GM18511 (cell line): ENCODE measurements at regions not wholly inside any gene's neighbourhood (a gene's known extent, or its start where the extent isn't known, plus 50 kb on each side); places are given as distances from the start of the nearest gene placed in this dataset.

ENCODE experiments used
- ATAC-seq: cut with Tn5 transposase; IDR thresholded peaks from one replicate; pipeline ENCODE4 v1.9.1; 2021; ENCODE audit warnings: mild to moderate bottlenecking, moderate library complexity; ENCODE audit not compliant: unreplicated experiment

DNA sequence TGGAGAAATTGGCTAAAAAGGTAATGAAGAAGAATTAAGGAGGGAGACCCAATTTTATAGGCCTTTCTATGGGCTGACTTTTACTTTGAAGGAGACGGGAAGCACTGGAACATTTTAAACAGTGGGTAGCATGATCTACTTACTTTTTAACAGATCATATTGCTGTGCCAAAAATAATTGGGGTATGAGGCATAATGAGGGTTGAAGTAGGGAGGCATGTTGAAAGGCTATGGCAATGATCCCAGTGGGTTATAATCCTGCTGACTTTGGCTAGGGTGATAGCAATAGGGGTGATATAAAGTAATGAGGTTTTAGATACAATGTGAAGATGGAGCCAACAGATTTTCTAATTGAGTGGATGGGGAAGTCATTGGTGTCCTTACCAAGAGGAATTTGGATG, 73.2 kb downstream of the GPR37 start:
- ATAC-seq, result no peak

DNA sequence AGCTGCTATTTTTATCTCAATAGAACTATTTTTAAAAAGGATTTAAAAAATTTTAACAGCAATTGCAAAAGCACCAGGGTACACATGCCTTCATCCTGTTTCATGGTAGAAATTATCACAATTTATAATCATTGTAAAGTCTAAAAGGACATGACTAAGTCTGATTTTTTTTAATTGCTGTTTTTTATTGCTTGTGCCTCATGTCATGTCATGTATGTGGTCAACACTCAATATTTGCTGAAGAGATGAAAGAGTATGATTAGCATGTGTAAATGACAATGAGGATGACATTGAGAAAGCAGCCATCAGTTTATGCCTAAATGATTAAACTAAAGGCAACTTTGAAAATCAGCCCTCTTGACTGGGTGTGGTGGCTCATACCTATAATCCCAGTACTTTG, 74.8 kb downstream of the GPR37 start:
- no peak for ATAC-seq

DNA sequence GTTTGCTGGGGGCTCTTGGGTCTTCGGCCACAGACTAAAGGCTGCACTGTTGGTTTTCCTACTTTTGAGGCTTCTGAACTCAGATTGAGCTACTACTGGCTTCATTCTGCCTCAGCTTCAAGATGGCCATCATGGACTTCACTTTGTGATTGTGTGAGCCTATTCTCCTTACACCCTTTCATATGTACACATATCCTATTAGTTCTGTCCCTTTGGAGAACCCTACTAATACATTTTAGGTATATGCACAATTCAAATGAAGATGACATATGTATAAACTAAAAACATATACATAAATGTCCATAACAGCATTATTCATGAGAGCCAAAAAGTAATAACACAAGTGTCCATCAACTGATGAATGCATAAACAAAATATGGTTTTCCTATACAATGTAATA, 75.7 kb downstream of the GPR37 start:
- no peak for ATAC-seq

DNA sequence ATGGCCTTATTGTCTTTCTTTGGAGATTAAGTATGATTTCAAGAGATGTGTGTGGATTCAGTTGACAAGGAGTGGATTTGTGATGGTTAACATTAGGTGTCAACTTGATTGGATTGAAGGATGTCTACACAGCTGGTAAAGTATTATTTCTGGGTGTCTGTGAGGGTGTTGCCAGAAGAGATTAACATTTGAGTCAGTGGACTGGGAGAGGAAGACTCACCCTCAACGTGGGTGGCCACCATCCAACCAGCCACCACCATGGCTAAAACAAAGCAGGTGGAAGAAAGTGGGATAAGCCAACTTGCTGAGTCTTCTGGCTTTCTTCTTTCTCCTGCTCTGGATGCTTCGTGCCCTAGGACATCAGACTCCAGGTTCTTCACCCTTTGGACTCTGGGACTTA, 76.1 kb downstream of the GPR37 start:
- no peak for ATAC-seq

DNA sequence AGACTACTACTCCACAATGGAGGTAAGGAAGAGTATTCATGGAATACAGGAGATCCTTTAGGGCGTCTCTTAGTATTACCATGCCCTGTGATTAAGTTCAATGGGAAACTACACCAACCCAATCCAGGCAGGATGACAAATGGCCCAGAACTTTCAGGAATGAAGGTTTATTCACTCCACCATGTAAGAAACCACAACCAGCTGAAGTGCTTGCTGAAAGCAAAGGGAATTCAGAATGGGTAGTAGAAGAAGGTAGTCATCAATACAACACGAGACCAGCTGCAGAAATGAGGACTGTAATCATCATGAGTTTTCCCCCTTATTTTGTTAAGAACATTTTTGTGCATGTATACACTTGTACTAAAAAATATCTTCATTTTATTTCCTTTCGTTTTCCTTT, 76.6 kb downstream of the GPR37 start:
- no peak for ATAC-seq

DNA sequence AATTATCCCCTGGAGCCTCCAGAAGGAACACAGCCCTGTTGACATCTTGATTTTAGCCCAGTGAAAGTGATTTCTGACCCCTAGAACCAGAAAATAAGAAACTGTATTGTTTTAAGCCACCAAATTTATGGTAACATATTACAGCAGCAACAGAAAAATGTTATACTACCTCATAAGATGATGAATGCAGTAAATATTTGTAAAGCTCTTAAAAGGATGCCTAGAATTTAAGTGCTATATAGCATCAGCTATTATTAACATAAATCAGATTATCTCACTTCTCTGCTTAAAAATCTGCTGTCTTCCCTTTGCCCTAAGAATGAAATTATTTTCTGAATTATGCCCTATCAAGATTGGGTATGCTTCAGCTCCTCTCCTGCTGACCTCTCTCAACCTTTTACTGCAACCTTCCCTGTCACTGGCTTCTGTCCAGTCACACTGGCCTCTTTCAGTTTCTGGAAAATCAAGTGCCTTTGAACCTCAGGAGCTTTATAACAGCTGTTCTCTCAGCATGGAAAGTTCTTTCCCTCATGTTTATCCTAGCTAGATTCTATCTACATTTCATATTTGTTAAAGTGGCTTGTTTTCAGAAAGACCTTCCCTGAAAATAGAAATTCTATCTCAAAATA, 78.9 kb downstream of the GPR37 start:
- no peak for ATAC-seq

DNA sequence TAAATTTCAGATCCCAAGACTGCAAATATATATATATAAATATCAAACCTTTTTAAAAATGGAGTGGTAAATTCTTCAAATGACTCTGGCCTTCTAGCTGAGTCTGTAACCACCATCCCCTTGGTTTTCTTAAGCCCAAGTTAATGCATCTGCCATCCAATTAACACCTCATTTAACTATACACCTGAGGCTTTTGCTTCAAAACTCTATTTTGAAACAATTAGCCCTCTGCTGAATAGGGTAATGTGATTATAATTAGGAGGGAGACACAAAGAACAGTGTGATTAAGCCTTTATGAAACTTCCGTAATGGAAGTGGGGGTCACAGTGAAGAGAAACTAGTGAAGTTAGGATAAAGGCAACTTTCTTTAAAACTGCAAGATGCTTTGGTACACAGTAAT, 83.6 kb downstream of the GPR37 start:
- ATAC-seq, result no peak

DNA sequence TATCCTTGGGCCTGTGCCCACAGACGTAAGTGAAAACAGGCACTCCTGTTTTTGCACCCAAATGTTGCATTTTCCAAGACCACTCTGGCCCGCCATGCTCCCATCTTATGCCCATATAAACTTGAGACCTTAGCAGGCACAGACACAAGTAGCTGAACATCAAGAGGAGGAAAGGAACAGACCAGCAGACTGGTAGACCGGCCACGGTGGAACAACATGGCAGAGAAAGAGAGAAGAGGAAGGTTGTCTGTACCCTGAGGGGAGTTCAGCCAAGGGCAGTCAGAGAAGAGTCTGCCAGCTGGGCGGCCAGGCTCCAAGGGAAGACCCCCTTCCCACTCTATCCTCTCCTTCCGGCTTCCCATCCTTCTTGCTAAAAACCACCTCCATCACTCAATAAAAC, 85.3 kb downstream of the GPR37 start:
- ATAC-seq, result no peak

DNA sequence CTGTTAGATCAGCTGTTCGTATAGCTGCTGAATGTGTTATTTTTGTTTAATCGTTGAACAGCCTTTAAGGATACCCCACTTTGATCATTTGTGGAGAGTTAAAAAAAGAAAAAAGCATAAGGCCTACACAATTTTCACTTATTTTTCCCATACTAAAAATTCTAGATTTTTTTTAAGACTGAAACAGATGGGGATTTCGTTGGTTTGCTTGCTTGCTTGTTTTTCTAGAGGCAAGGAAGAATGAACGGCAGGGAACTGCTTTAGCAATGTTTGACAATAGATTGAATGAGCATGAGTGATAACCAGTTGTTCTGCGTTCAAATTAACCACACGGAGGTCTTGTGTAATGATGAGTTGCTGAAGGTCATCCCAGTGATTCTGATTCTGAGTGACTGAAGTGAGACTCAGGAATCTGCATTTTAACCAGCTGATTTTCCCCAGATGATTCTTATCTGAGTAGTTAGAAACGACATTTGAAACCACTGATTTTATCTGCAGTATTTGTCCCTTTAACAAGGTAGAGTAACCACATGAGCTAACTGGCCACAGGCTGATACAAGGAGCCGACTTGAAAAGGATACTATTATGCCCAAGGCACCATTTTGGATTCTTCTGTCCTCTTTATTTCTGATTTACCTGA, 85.9 kb downstream of the GPR37 start:
- ATAC-seq, result no peak

DNA sequence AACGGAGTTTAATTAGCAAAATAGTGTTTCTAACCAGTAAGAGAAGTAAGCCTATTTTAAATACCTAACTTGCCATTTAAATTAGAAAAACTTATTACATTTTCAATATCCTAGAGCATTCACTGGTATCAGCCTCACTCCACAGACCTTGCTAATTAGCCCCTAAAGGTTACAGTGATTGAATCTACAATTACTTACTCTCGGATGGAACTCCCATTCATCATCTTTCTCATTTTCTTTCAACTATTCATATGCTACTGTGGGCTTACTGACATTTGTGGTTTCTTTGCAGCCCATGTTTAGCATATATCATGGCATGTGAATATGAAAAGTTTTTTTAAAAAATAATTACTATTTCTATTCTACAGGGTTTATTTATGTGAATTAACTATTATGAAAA, 86.4 kb downstream of the GPR37 start:
- no peak for ATAC-seq

DNA sequence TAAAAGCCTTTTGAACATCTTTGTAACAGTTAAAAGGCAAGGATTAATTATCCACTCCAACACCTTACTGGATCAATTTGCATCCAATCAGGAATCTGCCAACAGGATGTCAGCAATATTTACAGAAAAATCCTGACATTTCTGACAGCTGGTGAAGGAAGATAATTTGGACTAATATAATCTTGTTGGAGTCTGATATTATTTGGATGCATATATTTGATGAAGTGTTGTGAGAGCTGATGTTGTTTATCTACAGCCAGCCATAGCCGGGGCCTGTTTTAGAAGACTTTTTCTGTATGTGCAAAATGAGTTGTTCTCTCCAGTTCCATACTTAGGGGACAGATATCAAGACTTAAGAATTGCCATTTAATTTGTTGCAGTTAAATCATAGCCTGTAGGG, 91.1 kb downstream of the GPR37 start:
- no peak for ATAC-seq

DNA sequence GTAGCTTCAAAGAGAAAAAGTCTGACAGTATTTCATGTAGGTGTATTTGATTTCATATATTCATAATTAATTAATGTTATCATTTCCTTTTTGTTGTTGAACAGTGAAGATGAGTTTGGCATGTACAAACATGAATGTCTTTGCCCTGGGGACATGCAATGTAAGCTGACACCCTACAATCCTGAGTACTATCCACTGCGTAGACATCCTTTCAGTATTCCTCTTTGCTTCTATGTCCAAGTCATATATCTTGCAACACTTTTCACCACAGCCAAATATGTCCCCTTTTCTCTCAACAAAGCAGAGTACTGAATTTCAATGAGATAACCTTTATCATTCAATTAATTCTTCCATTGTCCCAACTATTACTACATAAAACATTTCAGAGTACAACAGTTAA, 93.6 kb downstream of the GPR37 start:
- ATAC-seq, result no peak

DNA sequence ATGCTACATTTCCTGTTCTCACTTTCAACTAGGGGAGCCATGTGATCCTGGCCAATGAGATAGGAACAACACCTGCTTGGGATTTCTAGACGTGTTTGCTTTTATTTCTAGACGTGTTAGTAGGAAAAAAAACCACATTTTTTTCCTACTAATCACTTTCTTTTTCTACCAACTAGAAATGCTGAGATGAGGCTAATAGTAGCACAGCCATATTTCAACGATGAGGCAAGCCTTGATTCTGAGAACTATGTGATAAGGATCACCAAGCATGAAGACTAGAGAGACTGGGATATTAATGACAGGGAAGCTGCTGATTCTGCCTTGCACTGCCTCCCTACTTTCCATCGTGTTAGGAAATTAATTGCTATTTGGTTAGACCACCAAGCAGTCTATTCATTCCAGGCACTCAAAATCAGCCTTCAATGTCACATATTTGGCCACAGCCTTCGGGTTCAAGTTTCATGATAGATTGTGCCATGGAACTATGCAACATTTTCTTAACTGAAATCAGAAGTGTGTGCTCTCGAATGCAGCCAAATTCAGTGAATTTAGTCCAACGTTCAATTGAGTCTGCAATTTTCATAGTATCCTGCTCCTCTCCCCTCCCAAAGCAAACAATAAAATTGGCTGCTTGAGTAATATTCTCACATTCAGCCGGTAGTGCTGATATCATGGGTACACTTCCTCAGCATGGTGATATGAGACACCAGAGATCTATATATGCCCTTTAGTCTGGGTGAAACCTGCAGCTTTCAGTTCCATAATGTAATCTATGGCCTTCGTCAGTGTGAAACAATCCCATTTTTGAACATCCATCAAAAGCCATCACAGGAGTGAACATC, 98.1 kb downstream of the GPR37 start:
- ATAC-seq, result no peak

DNA sequence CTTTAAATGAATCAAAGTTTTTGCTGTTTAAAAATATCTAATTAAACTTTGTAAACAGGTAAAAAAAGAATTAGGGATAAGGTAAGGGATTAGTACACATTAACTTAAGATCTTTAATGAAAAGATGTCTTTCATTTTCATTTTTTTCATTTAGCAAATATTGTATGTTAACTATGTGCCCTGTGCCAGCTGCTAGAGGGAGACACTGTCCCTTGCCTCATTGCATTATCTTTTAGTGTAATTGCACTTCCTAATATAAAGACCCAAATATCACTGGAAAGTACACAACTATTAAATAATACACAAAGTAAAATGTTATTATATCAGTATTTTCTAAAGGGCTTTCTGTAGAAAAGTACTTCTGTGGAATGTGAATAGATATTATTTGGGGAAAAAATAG, 102.7 kb downstream of the GPR37 start:
- ATAC-seq, result no peak

DNA sequence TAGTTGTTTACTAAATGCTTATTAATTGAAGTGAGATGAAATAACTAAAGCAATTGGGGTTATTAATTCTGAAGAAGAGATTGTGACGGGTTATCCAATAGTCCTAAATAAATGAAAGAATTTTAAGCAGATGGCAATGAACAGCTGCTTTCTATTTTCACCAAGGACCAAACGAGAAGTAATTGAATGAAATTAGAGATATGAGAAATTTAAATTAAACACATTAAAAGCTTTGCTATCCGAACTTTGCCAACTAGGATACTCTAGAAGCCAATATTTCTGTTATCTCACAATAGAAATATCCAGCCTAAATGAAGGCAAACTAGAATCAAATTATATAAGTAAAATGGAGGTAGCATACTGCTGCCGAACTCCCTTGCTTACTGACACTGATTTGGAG, 103.2 kb downstream of the GPR37 start:
- no peak for ATAC-seq

DNA sequence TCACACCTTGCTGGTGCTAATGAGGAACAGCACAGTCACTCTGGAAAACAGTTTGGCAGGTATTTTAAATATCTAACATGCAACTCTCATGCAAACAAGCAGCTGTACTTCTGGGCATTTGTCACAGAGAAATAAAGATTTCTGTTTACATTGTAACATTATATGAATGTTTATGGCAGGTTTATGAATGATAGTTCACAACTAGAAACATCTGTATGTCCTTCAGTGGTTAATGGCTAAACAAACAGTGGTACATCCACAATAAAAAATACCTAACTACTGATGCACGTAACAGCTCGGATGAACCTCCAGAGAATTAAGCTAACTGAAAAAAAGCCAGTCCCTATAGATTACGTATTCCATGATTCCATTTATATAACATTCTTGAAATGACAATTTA, 109.6 kb downstream of the GPR37 start:
- ATAC-seq, result no peak

DNA sequence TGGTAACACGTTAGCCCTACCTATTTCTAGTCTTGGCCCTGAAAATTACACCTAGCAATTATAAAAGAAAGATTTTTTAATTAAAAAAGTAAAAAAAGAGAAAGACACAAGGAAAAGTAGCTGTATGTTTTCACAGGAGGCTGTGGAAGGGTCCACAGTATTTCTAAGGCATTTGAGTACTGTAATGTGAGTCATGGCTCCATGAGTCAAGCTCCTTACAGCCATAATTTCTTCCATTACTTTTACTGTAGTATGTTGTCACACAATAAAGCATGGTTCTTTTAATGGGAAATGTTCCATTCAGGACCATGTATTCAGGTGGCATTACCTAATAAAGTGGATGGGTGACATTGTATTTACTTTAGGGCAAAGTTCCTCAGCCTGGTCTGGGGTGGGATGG, 113.4 kb downstream of the GPR37 start:
- ATAC-seq, result no peak

DNA sequence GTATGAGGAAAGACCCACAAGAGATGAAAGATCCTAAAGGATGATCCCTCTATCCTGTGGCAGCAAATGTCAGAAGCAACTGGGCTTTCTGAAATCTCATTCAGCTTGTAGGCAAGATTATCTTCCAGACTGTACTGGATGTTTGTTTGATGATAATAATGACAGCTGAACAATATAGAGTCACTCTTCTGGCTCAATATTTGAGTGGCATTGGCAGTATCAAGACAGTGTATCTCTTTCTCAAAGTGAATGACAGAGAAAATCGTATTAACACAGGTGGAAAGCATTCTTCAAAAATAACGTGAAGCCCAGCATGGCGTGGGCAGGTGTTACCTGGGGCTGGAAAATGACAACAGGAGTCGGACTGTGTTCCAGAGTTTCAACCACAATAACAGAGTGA, 114.5 kb downstream of the GPR37 start:
- no peak for ATAC-seq

DNA sequence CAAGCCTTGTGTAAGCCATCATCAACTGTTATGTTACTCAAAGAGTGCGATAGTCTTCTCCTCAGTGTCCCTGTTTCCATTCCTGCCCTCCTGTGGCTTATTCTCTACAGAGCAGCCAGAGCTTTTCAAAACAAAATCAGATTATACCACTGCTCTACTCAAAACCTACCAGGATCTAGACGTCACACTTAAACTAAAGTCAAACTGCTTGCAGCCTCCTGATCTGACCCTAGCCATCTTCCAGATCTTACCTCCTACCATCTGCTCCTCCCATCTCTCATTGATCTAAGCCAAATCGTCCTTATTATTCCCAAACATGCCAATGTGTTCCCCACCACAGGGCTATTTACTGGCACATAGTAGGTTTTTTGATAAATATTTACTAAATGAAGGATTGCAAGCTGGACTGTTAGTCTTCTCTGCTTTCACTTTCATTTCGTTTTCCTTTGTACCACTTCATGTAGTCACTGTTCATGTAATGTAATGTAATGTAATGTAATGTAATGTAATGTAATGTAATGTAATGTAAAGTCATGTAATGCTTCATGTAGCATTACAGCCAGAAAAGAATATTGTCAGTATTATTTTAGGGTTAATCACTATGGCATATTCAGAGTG, 116.1 kb downstream of the GPR37 start:
- peak; percentile 62 for ATAC-seq

DNA sequence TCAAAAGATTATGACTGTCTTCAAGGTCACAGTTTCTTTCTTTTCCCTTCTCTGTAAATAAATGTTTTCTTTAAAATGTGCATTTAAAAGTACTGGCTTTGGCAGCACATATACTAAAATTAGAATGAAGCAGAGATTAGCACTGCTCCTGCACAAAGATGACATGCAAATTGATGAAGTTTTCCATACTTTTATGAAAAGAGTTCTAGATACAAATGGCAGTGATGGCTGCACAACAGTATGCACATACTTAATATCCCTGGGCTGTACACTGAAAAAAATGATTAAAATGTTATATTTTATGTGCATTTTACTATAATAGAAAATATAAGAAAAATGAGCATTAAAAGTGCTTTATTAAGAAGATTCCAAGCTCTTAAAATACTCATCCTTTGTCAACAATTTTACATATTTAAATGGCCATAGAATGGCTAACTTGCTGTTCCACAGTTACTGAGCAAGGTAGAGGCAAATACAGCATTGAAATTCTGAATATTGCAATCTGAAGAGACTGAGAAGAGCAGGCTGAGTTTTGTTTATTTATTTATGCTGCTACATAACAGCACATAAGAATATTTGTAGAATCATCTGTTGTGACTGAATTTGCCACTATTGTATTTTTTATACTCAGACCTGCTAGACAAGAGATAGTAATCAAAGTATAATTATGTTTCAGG, 117.8 kb downstream of the GPR37 start:
- no peak for ATAC-seq

DNA sequence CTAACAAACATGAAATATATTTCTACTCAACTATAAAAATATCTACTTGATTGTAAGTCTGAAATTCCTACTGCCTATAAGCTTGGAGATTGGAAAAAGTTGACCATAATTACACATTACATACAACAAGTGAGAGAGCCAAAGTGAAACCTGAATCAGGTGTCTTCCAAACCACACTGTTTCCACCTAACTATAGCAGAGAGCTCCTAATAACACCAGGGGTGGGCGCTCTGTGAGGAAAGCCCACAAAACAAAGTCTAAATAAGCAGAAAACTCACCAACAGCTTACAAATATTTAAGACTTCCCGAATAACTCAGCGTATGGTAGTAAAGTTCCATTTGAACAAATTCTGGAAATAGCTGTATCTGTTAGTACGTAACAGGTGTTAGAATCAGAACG, 119.9 kb downstream of the GPR37 start:
- peak; percentile 48 for ATAC-seq
